HFF-Myc (cell line): ENCODE measurements at regions not wholly inside any gene's neighbourhood (a gene's known extent, or its start where the extent isn't known, plus 50 kb on each side); places are given as distances from the start of the nearest gene placed in this dataset.

Experiments
- DNase-seq: peaks from one replicate; pipeline ENCODE4 v3.0.0-alpha.2; 2011; ENCODE audit warnings: low read depth; ENCODE audit errors: extremely low read depth
- H3K4me3 ChIP-seq: replicated peaks from 2 replicates; pipeline ENCODE4 v1.5.1; 2011; ENCODE audit warnings: low read depth, mild to moderate bottlenecking, control low read depth, low read length
- CTCF ChIP-seq: IDR thresholded peaks from 2 replicates; pipeline ENCODE4 v1.5.1; 2012; ENCODE audit warnings: mild to moderate bottlenecking, low read depth, low read length, control low read depth; ENCODE audit errors: missing control alignments

DNA sequence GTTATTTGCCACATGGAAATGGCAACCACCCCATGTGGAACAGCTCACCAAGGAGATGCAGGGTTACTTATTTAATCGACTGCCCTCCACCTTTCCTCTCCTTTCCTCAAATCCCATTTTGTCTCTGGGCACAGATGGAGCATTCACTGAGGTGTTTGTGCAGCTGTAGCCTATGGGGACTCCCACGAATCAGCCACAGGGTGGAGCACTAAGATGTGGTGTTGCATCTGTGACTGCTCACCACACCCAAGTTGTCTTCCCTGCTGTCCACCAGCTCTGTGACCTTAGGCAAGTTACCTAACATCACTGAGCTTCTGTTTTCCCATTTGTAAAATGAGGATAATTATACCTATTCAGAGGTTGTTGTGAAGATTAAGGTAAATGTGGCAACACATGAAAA lies 252.4 kb upstream of the CPEB2 start:
- no peak for DNase-seq
- TF ChIP-seq CTCF = no peak
- H3K4me3 ChIP-seq = no peak overlapping the region

- no peak for TF ChIP-seq CTCF
- H3K4me3 ChIP-seq = no peak overlapping the region
- no peak for DNase-seq
These were observed 249.8 kb upstream of the CPEB2 start for GRCh38 chr4:14752341-14753046.

- no peak for TF ChIP-seq CTCF
- H3K4me3 ChIP-seq = no peak overlapping the region
- DNase-seq = no peak
These were observed 235.1 kb upstream of the CPEB2 start for GRCh38 chr4:14767142-14767541.

GRCh38 chr4:14768449-14768848 lies 233.8 kb upstream of the CPEB2 start:
- TF ChIP-seq CTCF = no peak
- no peak overlapping the region for H3K4me3 ChIP-seq
- DNase-seq = no peak

- no peak overlapping the region for H3K4me3 ChIP-seq
- DNase-seq = no peak
- no peak for TF ChIP-seq CTCF
These were observed 232.3 kb upstream of the CPEB2 start for GRCh38 chr4:14769993-14770392.

DNA sequence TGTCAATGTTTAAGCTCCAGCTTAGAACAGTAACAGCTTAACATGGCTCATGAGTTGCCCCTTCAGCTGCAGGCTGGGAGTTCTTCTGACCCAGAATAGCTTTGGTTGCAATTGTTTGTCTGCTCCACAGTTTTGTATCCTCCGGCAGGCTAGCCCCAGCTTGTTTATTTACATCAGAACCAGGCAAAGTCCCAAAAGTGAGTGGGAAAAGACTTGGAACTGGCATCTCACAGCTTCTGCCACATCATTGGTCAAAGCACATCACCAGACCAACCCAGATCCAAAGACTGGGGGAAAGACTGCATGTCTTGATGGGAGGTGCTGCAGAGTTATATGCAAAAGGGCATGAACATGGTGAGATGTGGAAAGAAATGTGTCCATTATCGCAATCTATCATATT lies 231.2 kb upstream of the CPEB2 start:
- no peak for DNase-seq
- H3K4me3 ChIP-seq = no peak overlapping the region
- TF ChIP-seq CTCF = no peak
